ENCODE measurements at regions not wholly inside any gene's neighbourhood (a gene's known extent, or its start where the extent isn't known, plus 50 kb on each side); places are given as distances from the start of the nearest gene placed in this dataset.

- TF ChIP-seq CTCF (IDR thresholded peaks at IDR 0.05; ENCODE audit: low read depth, low read length, poor library complexity, severe bottlenecking) (no peak), EZH2phosphoT487 (IDR thresholded peaks at IDR 0.05; ENCODE audit: borderline replicate concordance, low read length) (no peak)
Measured at GRCh38 chr9:126230692-126231091, 95.9 kb upstream of the MVB12B start.

Data from DOHH2 (cell line).